Spleen (tissue), 11 donors: ENCODE measurements at regions not wholly inside any gene's neighbourhood (a gene's known extent, or its start where the extent isn't known, plus 50 kb on each side); places are given as distances from the start of the nearest gene placed in this dataset.
A peak's percentile ranks its signal among the peaks of the same experiment; 100 is the strongest.

Experiments
- DNase-seq: peaks from one replicate; pipeline ENCODE4 v3.0.0-alpha.2; 2020
- H3K27ac ChIP-seq, 8 donors: fragments of 200-600 bp; sonication (generic) in 7 of 8; 1 replicate in 4 of 8; 2 replicates in 4 of 8; pipeline versions ENCODE4 v1.5.0 to v1.8.0; 2016 to 2021; ENCODE audit warnings: inconsistent platforms in 4 of 8, mild to moderate bottlenecking in 4 of 8, moderate library complexity in 1 of 8
- H3K27me3 ChIP-seq, 7 donors: fragments of 200-600 bp; sonication (generic) in 6 of 7; replicated peaks in 1 of 7; 1 replicate in 4 of 7; 2 replicates in 3 of 7; pipeline versions ENCODE4 v1.5.0 to v1.8.0; 2016 to 2021; ENCODE audit warnings: inconsistent platforms in 3 of 7, mild to moderate bottlenecking in 1 of 7
- H3K36me3 ChIP-seq, 6 donors: fragments of 200-600 bp; sonication (generic) in 5 of 6; 1 replicate in 4 of 6; 2 replicates in 2 of 6; pipeline versions ENCODE4 v1.5.0 to v1.8.0; 2016 to 2021; ENCODE audit warnings: inconsistent platforms in 2 of 6
- H3K4me1 ChIP-seq, 6 donors: fragments of 200-600 bp; sonication (generic) in 5 of 6; 1 replicate in 3 of 6; 2 replicates in 3 of 6; pipeline versions ENCODE4 v1.5.0 to v1.8.0; 2016 to 2021; ENCODE audit warnings: inconsistent platforms in 3 of 6
- H3K4me3 ChIP-seq, 8 donors: fragments of 200-600 bp; sonication (generic) in 7 of 8; 1 replicate in 4 of 8; 2 replicates in 4 of 8; pipeline versions ENCODE4 v1.5.0 to v1.8.0; 2016 to 2021; ENCODE audit warnings: inconsistent platforms in 4 of 8, mild to moderate bottlenecking in 4 of 8, moderate library complexity in 2 of 8
- H3K9me3 ChIP-seq, 8 donors: fragments of 200-600 bp; sonication (generic) in 7 of 8; 1 replicate in 4 of 8; 2 replicates in 4 of 8; pipeline versions ENCODE4 v1.5.0 to v1.8.0; 2016 to 2021; ENCODE audit warnings: inconsistent platforms in 4 of 8
- CTCF ChIP-seq, 11 experiments: fragments of 200-600 bp in 7 of 11; fragments of 450-650 bp in 4 of 11; sonication (generic) in 4 of 11; IDR thresholded peaks in 8 of 11; conservative IDR thresholded peaks in 3 of 11; 1 replicate in 7 of 11; 2 replicates in 4 of 11; pipeline versions ENCODE4 v1.4.0 to v1.8.0; 2016 to 2021; ENCODE audit warnings: antibody characterized with exemption in 11 of 11, inconsistent platforms in 4 of 11, mild to moderate bottlenecking in 1 of 11
- POLR2A ChIP-seq, 3 donors: fragments of 450-650 bp; IDR thresholded peaks; one replicate each; pipeline ENCODE4 v1.5.1; 2017; ENCODE audit warnings: antibody characterized with exemption in 3 of 3, mild to moderate bottlenecking in 1 of 3
- POLR2AphosphoS5 ChIP-seq, 3 donors: sonication (generic); formaldehyde crosslinking; IDR thresholded peaks; one replicate each; pipeline ENCODE4 v1.5.1; 2017; ENCODE audit warnings: antibody characterized with exemption in 3 of 3
- whole genome bisulfite sequencing, 5 donors: extraction: QIAGEN DNeasy Blood & Tissue Kit in 3 of 5; methylation state at CpG; one replicate each; pipeline versions ENCODE4 v1.1.5 to v1.1.7; 2013 to 2018; 5-methylcytosine and 5-hydroxymethylcytosine counted together
- intact Hi-C: fragments of 100-400 bp; cut with DNase I; formaldehyde crosslinking; loops from one replicate; pipeline ENCODE4 v1.15.0; 2023; ENCODE audit warnings: low total_unique reads
- donor health status: healthy with polysubstance abuse.
- donor health status: DM: no; HTN: no; CAD: no; lungs with moderate emphysema.
- donor health status: DM: no; HTN: no; CAD: no.
- donor health status: Bipolar disorder and iron deficiency.
- donor health status: healthy.
- donor health status: DM: no; HTN: no; CAD: no.
- donor health status: DM: yes; HTN: yes; CAD: no.

GRCh38 chr7:27032839-27033238, 63.0 kb downstream of the HOXA1 start:
- 49 to 66% (median 49%) methylated on average over 1 of the region's 1 CpG for WGBS, 5 donors
- intact Hi-C loops, result no loop called here

GRCh38 chr7:27031289-27032172, 64.3 kb downstream of the HOXA1 start:
- no peaks in the 10 kb centered on the region for H3K27me3 ChIP-seq
- H3K36me3 ChIP-seq, result no peaks in the 10 kb centered on the region
- peak overlapping the region in 1 of 8 donors; percentile 14 for H3K4me3 ChIP-seq
- TF ChIP-seq POLR2AphosphoS5 (IDR thresholded peaks at IDR 0.05) (no peak), POLR2A (IDR thresholded peaks at IDR 0.05) (no peak)
- H3K9me3 ChIP-seq, result no peaks in the 10 kb centered on the region
- 69 to 84% (median 75%) methylated on average over 8 of the region's 8 CpGs for WGBS, 5 donors
- no peak for DNase-seq
- H3K4me1 ChIP-seq, result peaks cover 6 to 19% (median 12%) of the 10 kb centered on the region in 6 donors
- intact Hi-C loops, result no loop called here
- H3K27ac ChIP-seq, result peak overlapping the region; percentile 3 to 80 (median 58)

More at GRCh38 chr7:27032839-27033238, 63.0 kb downstream of the HOXA1 start:
- DNase-seq, result no peak
- TF ChIP-seq CTCF (IDR thresholded peaks at IDR 0.05 in 8 of 11, conservative IDR thresholded peaks at IDR 0.05 in 3 of 11) (no peak), POLR2AphosphoS5 (IDR thresholded peaks at IDR 0.05) (no peak), POLR2A (IDR thresholded peaks at IDR 0.05) (no peak)
- Histone ChIP-seq H3K4me3 (no peak overlapping the region), H3K27ac (no peak overlapping the region), H3K4me1 (peaks cover 6 to 19% (median 12%) of the 10 kb centered on the region in 6 donors), H3K9me3 (no peaks in the 10 kb centered on the region), H3K27me3 (no peaks in the 10 kb centered on the region), H3K36me3 (no peaks in the 10 kb centered on the region)

GRCh38 chr7:27030393-27031050, 65.3 kb downstream of the HOXA1 start:
- no peaks in the 10 kb centered on the region for H3K9me3 ChIP-seq
- H3K27me3 ChIP-seq, result no peaks in the 10 kb centered on the region
- peaks cover 6 to 19% (median 12%) of the 10 kb centered on the region in 6 donors for H3K4me1 ChIP-seq
- H3K36me3 ChIP-seq, result no peaks in the 10 kb centered on the region
- H3K27ac ChIP-seq, result peak overlapping the region in 2 of 8 donors; percentile 80
- no peak for TF ChIP-seq POLR2AphosphoS5 (IDR thresholded peaks at IDR 0.05)
- TF ChIP-seq CTCF (IDR thresholded peaks at IDR 0.05 in 8 of 11, conservative IDR thresholded peaks at IDR 0.05 in 3 of 11), result no peak
- no peak for TF ChIP-seq POLR2A (IDR thresholded peaks at IDR 0.05)
- 90 to 97% (median 91%) methylated on average over 7 of the region's 7 CpGs for WGBS, 5 donors
- no peak for DNase-seq
- H3K4me3 ChIP-seq, result no peak overlapping the region
- intact Hi-C loops, result no loop called here

GRCh38 chr7:27025270-27025669, 70.5 kb downstream of the HOXA1 start:
- no peaks in the 10 kb centered on the region for H3K27me3 ChIP-seq
- DNase-seq, result no peak
- H3K36me3 ChIP-seq, result no peaks in the 10 kb centered on the region
- TF ChIP-seq POLR2AphosphoS5 (IDR thresholded peaks at IDR 0.05), result no peak
- no peak for TF ChIP-seq CTCF (IDR thresholded peaks at IDR 0.05 in 8 of 11, conservative IDR thresholded peaks at IDR 0.05 in 3 of 11)
- TF ChIP-seq POLR2A (IDR thresholded peaks at IDR 0.05), result no peak
- H3K4me3 ChIP-seq, result no peak overlapping the region
- WGBS, 5 donors, result 72 to 88% (median 78%) methylated on average over 8 of the region's 8 CpGs
- intact Hi-C loops, result no loop called here
- no peak overlapping the region for H3K27ac ChIP-seq
- no peaks in the 10 kb centered on the region for H3K4me1 ChIP-seq
- no peaks in the 10 kb centered on the region for H3K9me3 ChIP-seq
